ENCODE measurements at regions not wholly inside any gene's neighbourhood (a gene's known extent, or its start where the extent isn't known, plus 50 kb on each side); places are given as distances from the start of the nearest gene placed in this dataset.

DNA sequence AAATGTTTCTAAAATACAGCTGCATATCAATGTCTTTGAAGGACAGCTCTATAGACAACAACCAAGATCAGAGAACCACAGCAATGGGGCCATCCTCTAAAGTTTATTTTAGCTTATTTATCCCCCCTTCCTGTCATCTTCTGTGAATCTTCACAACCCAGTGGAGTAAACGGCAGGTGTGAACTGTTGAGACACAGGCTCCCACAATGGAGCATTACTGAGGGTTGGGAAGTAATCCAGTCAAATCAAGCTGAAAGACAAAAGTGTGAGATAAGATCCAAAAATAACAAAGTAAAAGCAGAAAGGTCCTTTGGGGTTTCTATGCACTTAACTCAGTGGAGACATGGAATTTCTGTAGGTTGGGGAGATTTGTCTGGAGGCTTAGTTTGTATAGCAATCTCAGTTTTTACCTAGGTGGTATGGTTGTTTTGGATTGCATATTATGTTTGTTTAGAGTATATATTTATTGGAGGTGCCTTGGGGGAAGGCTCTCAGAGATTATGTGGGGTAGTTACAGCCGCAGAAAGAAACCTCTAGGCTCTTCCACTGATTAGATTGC is 286.9 kb upstream of the ADGRL2 start:
- TF ChIP-seq, protein P1, sequence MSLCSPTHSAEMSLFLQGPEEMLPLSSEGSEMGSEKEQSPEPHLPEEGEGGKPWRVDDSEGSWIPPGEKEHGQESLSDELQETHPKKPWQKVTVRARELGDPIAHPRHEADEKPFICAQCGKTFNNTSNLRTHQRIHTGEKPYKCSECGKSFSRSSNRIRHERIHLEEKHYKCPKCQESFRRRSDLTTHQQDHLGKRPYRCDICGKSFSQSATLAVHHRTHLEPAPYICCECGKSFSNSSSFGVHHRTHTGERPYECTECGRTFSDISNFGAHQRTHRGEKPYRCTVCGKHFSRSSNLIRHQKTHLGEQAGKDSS (CRISPR knock-in tag; IDR thresholded peaks at IDR 0.05; ENCODE audit: borderline replicate concordance, low read depth), result no peak
- TF ChIP-seq, protein P2, sequence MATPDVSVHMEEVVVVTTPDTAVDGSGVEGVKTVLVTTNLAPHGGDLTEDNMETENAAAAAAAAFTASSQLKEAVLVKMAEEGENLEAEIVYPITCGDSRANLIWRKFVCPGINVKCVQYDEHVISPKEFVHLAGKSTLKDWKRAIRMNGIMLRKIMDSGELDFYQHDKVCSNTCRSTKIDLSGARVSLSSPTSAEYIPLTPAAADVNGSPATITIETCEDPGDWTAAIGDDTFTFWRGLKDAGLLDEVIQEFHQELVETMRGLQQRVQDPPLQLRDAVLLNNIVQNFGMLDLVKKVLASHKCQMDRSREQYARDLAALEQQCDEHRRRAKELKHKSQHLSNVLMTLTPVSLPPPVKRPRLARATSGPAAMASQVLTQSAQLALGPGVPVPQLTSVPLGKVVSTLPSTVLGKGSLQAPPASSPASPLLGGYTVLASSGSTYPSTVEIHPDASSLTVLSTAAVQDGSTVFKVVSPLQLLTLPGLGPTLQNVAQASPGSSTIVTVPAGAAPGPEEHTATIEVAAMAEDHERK (CRISPR knock-in tag; IDR thresholded peaks at IDR 0.05; ENCODE audit: low read depth), result no peak
- TF ChIP-seq SNAI1 (CRISPR knock-in tag; IDR thresholded peaks at IDR 0.05; ENCODE audit: borderline replicate concordance) (no peak), FIP1L1 (IDR thresholded peaks at IDR 0.05; ENCODE audit: borderline replicate concordance, insufficient read depth, low read depth, low read length) (no peak), POLR2A (IDR thresholded peaks at IDR 0.05; ENCODE audit: insufficient read depth in 1 of 2, low read depth in 2 of 2, low read length in 2 of 2) (no peak), ZFP62 (CRISPR knock-in tag; IDR thresholded peaks at IDR 0.05) (no peak), POLR2AphosphoS5 (IDR thresholded peaks at IDR 0.05; ENCODE audit: low read depth, low read length) (no peak), BHLHE40 (IDR thresholded peaks at IDR 0.05; ENCODE audit: low read length) (no peak), ZBTB33 (CRISPR knock-in tag; IDR thresholded peaks at IDR 0.05) (no peak)
- TF ChIP-seq, protein P3, sequence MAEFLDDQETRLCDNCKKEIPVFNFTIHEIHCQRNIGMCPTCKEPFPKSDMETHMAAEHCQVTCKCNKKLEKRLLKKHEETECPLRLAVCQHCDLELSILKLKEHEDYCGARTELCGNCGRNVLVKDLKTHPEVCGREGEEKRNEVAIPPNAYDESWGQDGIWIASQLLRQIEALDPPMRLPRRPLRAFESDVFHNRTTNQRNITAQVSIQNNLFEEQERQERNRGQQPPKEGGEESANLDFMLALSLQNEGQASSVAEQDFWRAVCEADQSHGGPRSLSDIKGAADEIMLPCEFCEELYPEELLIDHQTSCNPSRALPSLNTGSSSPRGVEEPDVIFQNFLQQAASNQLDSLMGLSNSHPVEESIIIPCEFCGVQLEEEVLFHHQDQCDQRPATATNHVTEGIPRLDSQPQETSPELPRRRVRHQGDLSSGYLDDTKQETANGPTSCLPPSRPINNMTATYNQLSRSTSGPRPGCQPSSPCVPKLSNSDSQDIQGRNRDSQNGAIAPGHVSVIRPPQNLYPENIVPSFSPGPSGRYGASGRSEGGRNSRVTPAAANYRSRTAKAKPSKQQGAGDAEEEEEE (CRISPR knock-in tag; IDR thresholded peaks at IDR 0.05; ENCODE audit: borderline replicate concordance), result no peak

All from HepG2 (cell line).